ENCODE measurements at regions not wholly inside any gene's neighbourhood (a gene's known extent, or its start where the extent isn't known, plus 50 kb on each side); places are given as distances from the start of the nearest gene placed in this dataset.

- Histone ChIP-seq H3K79me2 (replicated peaks; ENCODE audit: insufficient read depth, low read length) (no peaks in the 10 kb centered on the region), H3K4me3 (ENCODE audit: low read length) (no peak overlapping the region), H3K9me3 (ENCODE audit: low read length) (no peaks in the 10 kb centered on the region), H3K27me3 (ENCODE audit: insufficient read depth, low read depth, low read length) (no peaks in the 10 kb centered on the region), H3K9ac (ENCODE audit: low read length) (no peak overlapping the region), H3K4me2 (ENCODE audit: low read length) (no peak overlapping the region), H4K20me1 (ENCODE audit: insufficient read depth) (no peaks in the 10 kb centered on the region), H3K9me2 (ENCODE audit: insufficient read depth, low read length) (no peaks in the 10 kb centered on the region), H3F3A (ENCODE audit: insufficient read depth, low read length, poor library complexity, severe bottlenecking) (no peaks in the 10 kb centered on the region), H3K36me3 (ENCODE audit: insufficient read depth, low read length) (no peaks in the 10 kb centered on the region), H2AFZ (ENCODE audit: low read depth, low read length) (no peak overlapping the region), H3K27ac (ENCODE audit: low read length) (no peak overlapping the region)
- TF ChIP-seq EZH2 (IDR thresholded peaks at IDR 0.05; ENCODE audit: borderline replicate concordance, insufficient read depth, low read length, poor library complexity, severe bottlenecking) (no peak), EP300 (conservative IDR thresholded peaks at IDR 0.05; ENCODE audit: poor library complexity, severe bottlenecking) (no peak), TAF1 (IDR thresholded peaks at IDR 0.05; ENCODE audit: low read depth) (no peak), SMC3 (conservative IDR thresholded peaks at IDR 0.05; ENCODE audit: poor library complexity) (no peak), MXI1 (conservative IDR thresholded peaks at IDR 0.05; ENCODE audit: poor library complexity, severe bottlenecking) (no peak), POLR2AphosphoS5 (IDR thresholded peaks at IDR 0.05) (no peak), REST (IDR thresholded peaks at IDR 0.05; ENCODE audit: borderline replicate concordance) (no peak), RAD21 (conservative IDR thresholded peaks at IDR 0.05) (no peak), CTCF (IDR thresholded peaks at IDR 0.05; ENCODE audit: poor library complexity, severe bottlenecking) (no peak)
Observed at GRCh38 chr12:114904254-114905003, 220.5 kb upstream of the TBX3 start.

GRCh38 chr12:114903083-114903691 lies 219.2 kb upstream of the TBX3 start:
- no peak overlapping the region for H3K4me3 ChIP-seq (ENCODE audit: low read length)
- no peaks in the 10 kb centered on the region for H3K9me2 ChIP-seq (ENCODE audit: insufficient read depth, low read length)
- TF ChIP-seq MXI1 (conservative IDR thresholded peaks at IDR 0.05; ENCODE audit: poor library complexity, severe bottlenecking) (no peak), REST (IDR thresholded peaks at IDR 0.05; ENCODE audit: borderline replicate concordance) (no peak)
- no peaks in the 10 kb centered on the region for H3K27me3 ChIP-seq (ENCODE audit: insufficient read depth, low read depth, low read length)
- no peak overlapping the region for H3K4me2 ChIP-seq (ENCODE audit: low read length)
- no peak overlapping the region for H2AFZ ChIP-seq (ENCODE audit: low read depth, low read length)
- H3K79me2 ChIP-seq (replicated peaks; ENCODE audit: insufficient read depth, low read length): no peaks in the 10 kb centered on the region
- H3F3A ChIP-seq (ENCODE audit: insufficient read depth, low read length, poor library complexity, severe bottlenecking): no peaks in the 10 kb centered on the region
- no peaks in the 10 kb centered on the region for H3K36me3 ChIP-seq (ENCODE audit: insufficient read depth, low read length)
- H4K20me1 ChIP-seq (ENCODE audit: insufficient read depth): no peaks in the 10 kb centered on the region
- H3K9ac ChIP-seq (ENCODE audit: low read length): no peak overlapping the region
- no peaks in the 10 kb centered on the region for H3K9me3 ChIP-seq (ENCODE audit: low read length)
- H3K27ac ChIP-seq (ENCODE audit: low read length): no peak overlapping the region
